HL-60 (cell line): ENCODE measurements at regions not wholly inside any gene's neighbourhood (a gene's known extent, or its start where the extent isn't known, plus 50 kb on each side); places are given as distances from the start of the nearest gene placed in this dataset.

Source experiments
- DNase-seq, 2 experiments: peaks; one replicate each; pipeline ENCODE4 v3.0.0-alpha.2; 2010 to 2020; ENCODE audit warnings: low read depth in 1 of 2, low spot score in 1 of 2
- H3K27ac ChIP-seq: fragments of 250-450 bp; sonication (Bioruptor Pico); replicated peaks from 2 replicates; pipeline ENCODE4 v1.5.1; 2020; ENCODE audit warnings: mild to moderate bottlenecking, moderate library complexity
- H3K27me3 ChIP-seq: fragments of 250-450 bp; sonication (Bioruptor Pico); 2 replicates; pipeline ENCODE4 v1.5.1; 2021; ENCODE audit warnings: mild to moderate bottlenecking, moderate library complexity; ENCODE audit not compliant: insufficient read depth, poor library complexity, severe bottlenecking
- H3K4me3 ChIP-seq: replicated peaks from 2 replicates; pipeline ENCODE4 v1.5.1; 2011; ENCODE audit warnings: mild to moderate bottlenecking, control low read depth, low read length; ENCODE audit not compliant: insufficient read depth
- CTCF ChIP-seq: IDR thresholded peaks from one replicate; pipeline ENCODE4 v1.5.1; 2011; ENCODE audit warnings: low read length, control low read depth, inconsistent platforms; ENCODE audit not compliant: insufficient read depth
- GABPA ChIP-seq: IDR thresholded peaks from 2 replicates; pipeline ENCODE4 v1.6.1; 2012; ENCODE audit warnings: low read depth
- POLR2AphosphoS5 ChIP-seq: IDR thresholded peaks from 2 replicates; pipeline ENCODE4 v1.6.1; 2012; ENCODE audit warnings: low read depth
- REST ChIP-seq: IDR thresholded peaks from 2 replicates; pipeline ENCODE4 v1.6.1; 2012; ENCODE audit warnings: low read depth; ENCODE audit not compliant: insufficient replicate concordance
- SPI1 ChIP-seq: IDR thresholded peaks from 2 replicates; pipeline ENCODE4 v1.6.1; 2012; ENCODE audit warnings: low read depth, mild to moderate bottlenecking, borderline replicate concordance

- Histone ChIP-seq H3K27me3 (no peaks in the 10 kb centered on the region), H3K4me3 (no peak overlapping the region), H3K27ac (no peak overlapping the region)
- DNase-seq = no peak
- TF ChIP-seq GABPA (no peak), REST (no peak), CTCF (no peak), POLR2AphosphoS5 (no peak), SPI1 (no peak)
Observed at GRCh38 chr1:116854403-116854690, 55.4 kb upstream of the PTGFRN start.

GRCh38 chr1:116854716-116855115 lies 55.0 kb upstream of the PTGFRN start:
- Histone ChIP-seq H3K4me3 (no peak overlapping the region), H3K27ac (no peak overlapping the region)
- DNase-seq = no peak

GRCh38 chr1:116855191-116855619 lies 54.5 kb upstream of the PTGFRN start:
- DNase-seq = no peak
- H3K27me3 ChIP-seq = no peaks in the 10 kb centered on the region
- TF ChIP-seq CTCF (no peak), SPI1 (no peak), POLR2AphosphoS5 (no peak), GABPA (no peak), REST (no peak)
- H3K27ac ChIP-seq = no peak overlapping the region
- H3K4me3 ChIP-seq = no peak overlapping the region

More at GRCh38 chr1:116854716-116855115, 55.0 kb upstream of the PTGFRN start:
- TF ChIP-seq GABPA (no peak), REST (no peak), POLR2AphosphoS5 (no peak), CTCF (no peak), SPI1 (no peak)
- H3K27me3 ChIP-seq = no peaks in the 10 kb centered on the region
